ENCODE measurements at regions not wholly inside any gene's neighbourhood (a gene's known extent, or its start where the extent isn't known, plus 50 kb on each side); places are given as distances from the start of the nearest gene placed in this dataset.
A peak's percentile ranks its signal among the peaks of the same experiment; 100 is the strongest.

- DNase-seq, result no peak
- TF ChIP-seq CTCF (IDR thresholded peaks at IDR 0.05; ENCODE audit: borderline replicate concordance), result no peak
- intact Hi-C loops (cut with micrococcal nuclease), result no loop called here
These were observed 68.2 kb upstream of the AFDN start for GRCh38 chr6:167758309-167759023.

GRCh38 chr6:167759206-167759605 is 67.5 kb upstream of the AFDN start:
- DNase-seq, result no peak
- Histone ChIP-seq H3K4me3 (no peak overlapping the region), H3K9me3 (replicated peaks) (no peaks in the 10 kb centered on the region), H3K36me3 (no peaks in the 10 kb centered on the region), H3K27me3 (ENCODE audit: low read depth) (no peaks in the 10 kb centered on the region), H3K27ac (replicated peaks) (no peak overlapping the region), H3K4me1 (peaks cover 15% of the 10 kb centered on the region)
- intact Hi-C loops (cut with micrococcal nuclease), result no loop called here
- no peak for TF ChIP-seq CTCF (IDR thresholded peaks at IDR 0.05; ENCODE audit: borderline replicate concordance)

More at GRCh38 chr6:167758309-167759023, 68.2 kb upstream of the AFDN start:
- Histone ChIP-seq H3K9me3 (replicated peaks) (no peaks in the 10 kb centered on the region), H3K4me1 (peaks cover 15% of the 10 kb centered on the region), H3K4me3 (no peak overlapping the region), H3K27ac (replicated peaks) (no peak overlapping the region), H3K36me3 (no peaks in the 10 kb centered on the region), H3K27me3 (ENCODE audit: low read depth) (no peaks in the 10 kb centered on the region)

GRCh38 chr6:167759912-167760311 is 66.8 kb upstream of the AFDN start:
- H3K27me3 ChIP-seq (ENCODE audit: low read depth), result no peaks in the 10 kb centered on the region
- no peak overlapping the region for H3K4me3 ChIP-seq
- intact Hi-C loops (cut with micrococcal nuclease), result no loop called here
- H3K4me1 ChIP-seq, result peaks cover 15% of the 10 kb centered on the region
- no peaks in the 10 kb centered on the region for H3K9me3 ChIP-seq (replicated peaks)
- TF ChIP-seq CTCF (IDR thresholded peaks at IDR 0.05; ENCODE audit: borderline replicate concordance), result no peak
- DNase-seq, result no peak
- no peak overlapping the region for H3K27ac ChIP-seq (replicated peaks)
- no peaks in the 10 kb centered on the region for H3K36me3 ChIP-seq

GRCh38 chr6:167760979-167761793 is 65.5 kb upstream of the AFDN start:
- no peaks in the 10 kb centered on the region for H3K27me3 ChIP-seq (ENCODE audit: low read depth)
- no peak for TF ChIP-seq CTCF (IDR thresholded peaks at IDR 0.05; ENCODE audit: borderline replicate concordance)
- DNase-seq, result peak; percentile 48
- peaks cover 15% of the 10 kb centered on the region for H3K4me1 ChIP-seq
- peak overlapping the region; percentile 16 for H3K27ac ChIP-seq (replicated peaks)
- no peaks in the 10 kb centered on the region for H3K9me3 ChIP-seq (replicated peaks)
- no peaks in the 10 kb centered on the region for H3K36me3 ChIP-seq
- H3K4me3 ChIP-seq, result no peak overlapping the region
- intact Hi-C loops (cut with micrococcal nuclease), result no loop called here

GRCh38 chr6:167761794-167762258 is 64.9 kb upstream of the AFDN start:
- no peak overlapping the region for H3K4me3 ChIP-seq
- H3K9me3 ChIP-seq (replicated peaks), result no peaks in the 10 kb centered on the region
- peak overlapping the region; percentile 16 for H3K27ac ChIP-seq (replicated peaks)
- intact Hi-C loops (cut with micrococcal nuclease), result no loop called here
- TF ChIP-seq CTCF (IDR thresholded peaks at IDR 0.05; ENCODE audit: borderline replicate concordance), result no peak
- no peak for DNase-seq
- H3K4me1 ChIP-seq, result peaks cover 19% of the 10 kb centered on the region
- H3K27me3 ChIP-seq (ENCODE audit: low read depth), result no peaks in the 10 kb centered on the region
- no peaks in the 10 kb centered on the region for H3K36me3 ChIP-seq

All from left ventricle myocardium inferior (tissue), 1 donor.